GM19372 (cell line): ENCODE measurements at regions not wholly inside any gene's neighbourhood (a gene's known extent, or its start where the extent isn't known, plus 50 kb on each side); places are given as distances from the start of the nearest gene placed in this dataset.

Experiments used
- ATAC-seq: cut with Tn5 transposase; IDR thresholded peaks from one replicate; pipeline ENCODE4 v1.9.1; 2021; ENCODE audit warnings: mild to moderate bottlenecking, low read depth, moderate library complexity; ENCODE audit not compliant: unreplicated experiment

DNA sequence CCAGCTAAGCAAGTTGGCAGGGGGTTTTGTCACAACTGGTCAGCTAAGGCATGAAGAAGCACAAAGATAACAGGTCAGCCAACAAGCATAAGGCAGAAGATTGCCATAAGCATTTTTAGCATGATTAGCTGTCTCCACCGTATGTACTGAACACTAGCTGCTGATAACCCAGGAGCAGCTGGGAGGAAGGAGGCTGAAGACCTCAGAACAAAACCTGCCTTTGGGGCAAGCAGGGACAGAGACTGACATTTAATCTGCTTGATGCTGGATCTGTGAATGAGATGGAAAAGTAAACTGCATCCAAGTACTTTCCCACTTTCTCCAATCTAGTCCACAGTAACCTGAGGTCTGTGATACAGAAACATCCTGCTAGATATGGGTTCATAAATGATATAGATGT is 353.0 kb upstream of the MAP3K7 start:
- ATAC-seq = no peak

DNA sequence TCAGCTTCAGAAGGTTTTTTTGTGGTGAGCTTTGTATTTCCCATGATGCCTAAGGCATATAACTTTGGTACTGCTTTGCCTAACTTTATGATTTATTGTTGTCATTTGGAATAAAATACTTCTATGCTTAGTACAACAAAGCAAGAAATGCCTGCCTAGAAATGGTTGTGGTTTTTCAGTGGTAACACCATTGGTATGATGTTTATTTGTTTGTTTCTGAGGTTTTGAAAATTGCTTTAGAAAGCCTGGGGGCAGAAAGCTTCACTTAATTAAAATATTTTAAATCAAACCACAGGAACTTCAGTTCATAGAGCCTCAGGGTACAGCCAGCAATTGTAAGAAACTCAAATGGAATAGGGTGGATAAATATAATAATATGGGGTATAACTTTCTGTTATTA is 351.2 kb upstream of the MAP3K7 start:
- ATAC-seq = no peak

DNA sequence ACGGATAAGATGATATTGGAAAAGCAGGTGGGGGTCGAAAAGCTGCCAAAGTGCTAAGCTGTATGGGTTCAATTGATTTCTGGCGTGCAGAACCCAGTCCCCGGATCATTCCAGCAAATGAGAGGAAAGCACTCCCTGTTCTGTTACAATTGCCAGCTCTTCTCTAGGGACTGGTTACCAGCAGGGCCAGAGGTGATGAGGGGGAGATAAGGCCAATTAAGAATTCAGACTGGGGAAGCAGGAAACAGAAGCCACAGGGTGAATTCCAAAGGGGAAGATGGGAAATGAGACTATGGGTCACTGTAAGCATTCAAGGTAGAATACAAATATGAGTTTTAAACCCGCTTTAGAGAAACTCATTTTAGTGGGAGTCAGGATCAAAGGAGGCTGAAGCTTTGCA is 349.4 kb upstream of the MAP3K7 start:
- no peak for ATAC-seq

DNA sequence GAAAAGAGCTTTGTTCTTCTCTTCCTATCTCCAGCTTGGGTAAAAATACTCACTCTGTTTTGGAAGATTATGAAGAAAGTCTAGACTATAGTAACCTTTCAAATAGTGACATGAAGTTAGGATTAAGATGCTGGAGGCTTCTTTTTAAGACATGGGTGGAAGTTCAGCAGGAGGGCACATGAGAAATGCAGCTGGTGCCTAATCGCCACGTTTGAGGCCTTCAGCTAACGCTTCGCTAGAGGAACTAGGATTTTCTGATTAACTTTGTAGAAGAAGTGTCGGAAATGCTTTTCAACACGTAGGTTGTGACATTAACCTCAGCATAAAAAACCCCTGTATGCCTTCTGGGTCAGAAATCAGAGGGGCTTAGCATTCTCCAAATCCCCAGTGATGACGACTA is 348.1 kb upstream of the MAP3K7 start:
- no peak for ATAC-seq

DNA sequence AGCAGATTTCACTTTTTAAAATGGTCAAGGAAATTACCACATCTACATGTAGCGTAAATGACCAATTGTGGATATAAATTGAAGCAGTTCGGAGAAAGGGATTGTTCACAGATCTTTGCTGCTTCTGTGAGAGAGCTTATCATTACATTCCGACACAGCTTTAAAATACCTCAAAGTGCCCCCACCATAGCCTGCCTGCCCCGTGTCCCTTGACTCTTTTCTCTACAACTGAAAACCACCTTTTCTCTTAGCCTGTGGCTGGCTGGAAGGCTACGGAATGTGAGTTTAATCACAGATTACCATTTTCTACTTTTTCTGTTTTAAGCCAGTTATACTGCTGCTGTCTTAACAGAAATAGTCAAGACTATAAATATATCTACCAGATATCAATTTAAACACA is 347.2 kb upstream of the MAP3K7 start:
- no peak for ATAC-seq

GRCh38 chr6:90932351-90932750 is 345.5 kb upstream of the MAP3K7 start:
- no peak for ATAC-seq

GRCh38 chr6:90928051-90928450 is 341.2 kb upstream of the MAP3K7 start:
- ATAC-seq = no peak

DNA sequence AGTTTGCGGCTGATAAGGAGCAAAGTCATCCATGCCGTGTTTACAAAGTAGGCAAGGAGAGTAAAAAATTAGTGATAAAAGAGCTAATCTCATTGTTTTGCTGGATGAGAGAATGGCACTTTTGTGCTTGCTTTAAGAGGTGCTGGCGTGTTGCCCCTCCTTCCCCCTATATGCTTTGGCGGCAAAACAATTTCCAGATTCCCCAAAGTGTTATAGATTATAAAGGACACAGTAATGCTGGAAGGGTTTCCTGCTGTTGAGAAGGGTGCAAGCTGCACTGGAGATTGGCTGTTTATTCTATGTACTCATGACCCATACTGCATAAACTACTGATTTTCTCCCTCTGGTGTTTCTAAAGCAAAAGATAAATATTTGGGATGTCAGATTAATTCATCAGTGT is 338.9 kb upstream of the MAP3K7 start:
- no peak for ATAC-seq

- no peak for ATAC-seq
Observed at GRCh38 chr6:90922325-90922724, 335.5 kb upstream of the MAP3K7 start.

DNA sequence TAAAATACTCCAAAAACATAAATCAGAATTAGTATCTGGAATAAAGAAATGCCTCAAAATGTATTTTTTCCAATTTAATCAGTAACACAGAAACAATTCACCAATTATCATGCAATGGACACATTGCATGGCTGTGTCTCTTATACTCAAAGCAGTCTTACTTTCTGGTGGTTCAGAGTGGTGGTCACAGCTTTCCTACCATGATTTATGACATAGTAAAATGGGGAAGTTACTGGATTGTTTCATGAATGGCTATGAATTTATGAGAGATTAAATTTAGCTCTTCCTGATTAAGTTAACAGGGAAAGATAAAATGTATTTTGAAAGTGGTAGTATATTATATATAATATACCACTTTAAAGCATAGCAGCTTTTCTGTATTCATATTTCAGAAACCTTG is 331.5 kb upstream of the MAP3K7 start:
- ATAC-seq = no peak

GRCh38 chr6:90917376-90917775 is 330.5 kb upstream of the MAP3K7 start:
- no peak for ATAC-seq

- no peak for ATAC-seq
Observed at GRCh38 chr6:90916968-90917367, 330.1 kb upstream of the MAP3K7 start.

GRCh38 chr6:90915224-90915915 is 328.5 kb upstream of the MAP3K7 start:
- no peak for ATAC-seq

DNA sequence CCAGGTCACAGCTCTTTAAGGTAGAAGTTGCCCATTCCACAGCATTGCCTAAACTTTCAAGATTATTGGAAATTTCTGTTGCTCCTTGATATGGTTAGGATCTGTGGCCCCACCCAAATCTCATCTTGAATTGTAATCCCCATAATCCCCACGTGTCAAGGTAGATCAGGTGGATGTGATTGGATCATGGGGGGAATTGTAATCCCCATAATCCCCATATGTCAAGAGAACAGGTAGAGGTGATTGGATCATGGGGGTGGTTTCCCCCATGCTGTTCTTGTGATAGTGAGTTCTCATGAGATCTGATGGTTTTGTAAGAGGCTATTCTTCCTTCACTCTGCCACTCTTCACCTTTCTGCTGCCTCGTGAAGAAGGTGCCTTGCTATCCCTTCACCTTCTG is 327.4 kb upstream of the MAP3K7 start:
- no peak for ATAC-seq

- ATAC-seq = no peak
Observed at GRCh38 chr6:90913266-90913960, 326.5 kb upstream of the MAP3K7 start.

DNA sequence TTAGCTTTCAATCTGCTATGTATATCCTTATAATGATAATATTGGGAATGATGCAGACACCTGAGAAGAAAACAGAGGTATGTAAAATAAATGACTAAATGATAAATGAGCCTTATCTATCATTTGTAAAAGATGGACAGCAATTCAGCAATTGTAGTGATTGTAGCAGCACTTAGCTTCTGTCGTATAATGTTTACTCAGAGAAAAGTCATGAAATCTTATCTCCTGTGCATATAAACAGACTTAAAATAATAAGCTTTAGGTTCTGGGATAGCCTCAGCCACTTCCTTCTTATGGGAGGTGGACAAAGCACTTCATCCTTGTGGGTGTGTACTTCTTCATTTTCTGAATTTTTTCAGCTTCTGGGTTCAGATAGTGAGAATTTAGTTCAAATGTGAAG is 324.8 kb upstream of the MAP3K7 start:
- no peak for ATAC-seq

- no peak for ATAC-seq
Observed at GRCh38 chr6:90910893-90911292, 324.0 kb upstream of the MAP3K7 start.

GRCh38 chr6:90907931-90908655 is 321.2 kb upstream of the MAP3K7 start:
- no peak for ATAC-seq

GRCh38 chr6:90905351-90905750 is 318.5 kb upstream of the MAP3K7 start:
- no peak for ATAC-seq

GRCh38 chr6:90900034-90900433 is 313.2 kb upstream of the MAP3K7 start:
- no peak for ATAC-seq

DNA sequence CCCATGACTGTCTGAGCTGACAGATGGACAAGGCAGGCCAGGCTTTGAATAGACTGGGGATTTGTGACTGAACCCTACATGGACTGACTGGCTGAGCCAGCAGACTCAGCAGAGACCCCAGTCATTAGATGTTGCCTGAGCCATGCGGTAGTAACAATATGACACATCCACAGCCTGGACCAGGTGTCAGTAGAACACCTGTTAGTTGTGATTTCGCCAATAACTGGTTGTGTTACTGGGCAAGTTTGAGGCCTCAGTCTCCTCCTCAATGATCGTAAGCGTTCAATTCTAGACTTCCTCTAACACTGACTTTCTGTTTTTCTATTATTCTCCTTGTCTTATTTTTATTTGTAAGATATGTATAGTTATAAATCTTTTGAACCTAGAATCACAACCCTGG is 311.9 kb upstream of the MAP3K7 start:
- no peak for ATAC-seq

GRCh38 chr6:90896075-90896547 is 309.2 kb upstream of the MAP3K7 start:
- no peak for ATAC-seq
